CD4-positive, alpha-beta T cell (primary cell): ENCODE measurements at regions not wholly inside any gene's neighbourhood (a gene's known extent, or its start where the extent isn't known, plus 50 kb on each side); places are given as distances from the start of the nearest gene placed in this dataset.
"Not testable (repeated sequence)": the region's sequence is repeated elsewhere in the genome, so short reads cannot be mapped to it uniquely, and the experiment has no call there.

Source experiments
- ATAC-seq: fragments of 200-7000 bp; cut with Tn5 transposase; one replicate; pipeline ENCODE4 v1.10.0; 2022; ENCODE audit warnings: mild to moderate bottlenecking; ENCODE audit not compliant: poor library complexity
- CTCF ChIA-PET: fragments of 350-600 bp; sonication (Branson Sonifier 250); formaldehyde crosslinking; loops from one replicate; lab custom pipeline; 2021; ENCODE audit warnings: antibody characterized with exemption, inconsistent platforms; lab: Charles Lee
- POLR2A ChIA-PET: fragments of 350-600 bp; sonication (Branson Sonifier 250); formaldehyde crosslinking; loops from one replicate; lab custom pipeline; 2021; ENCODE audit warnings: antibody characterized with exemption, inconsistent platforms; lab: Charles Lee
- DNase-seq, 14 experiments: peaks; one replicate each; pipeline ENCODE4 v3.0.0-alpha.2; 2013 to 2020; ENCODE audit warnings: mixed read lengths in 2 of 14
- H3K27ac ChIP-seq, 2 donors: one replicate each; pipeline versions ENCODE4 v1.5.1 to v1.7.0; 2013; ENCODE audit warnings: low read length in 2 of 2, low read depth in 1 of 2, mild to moderate bottlenecking in 1 of 2
- H3K27me3 ChIP-seq, 2 experiments: 1 replicate in 1 of 2; 2 replicates in 1 of 2; pipeline versions ENCODE4 v1.6.1 to v1.7.0; 2013; ENCODE audit warnings: low read length in 2 of 2, control low read depth in 1 of 2, mild to moderate bottlenecking in 1 of 2, moderate library complexity in 1 of 2; ENCODE audit not compliant: insufficient read depth in 2 of 2, control insufficient read depth in 1 of 2
- H3K36me3 ChIP-seq: one replicate; pipeline ENCODE4 v1.6.1; 2013; ENCODE audit warnings: low read length, control low read depth; ENCODE audit not compliant: insufficient read depth
- H3K4me1 ChIP-seq: one replicate; pipeline ENCODE4 v1.6.1; 2013; ENCODE audit warnings: low read length, control low read depth; ENCODE audit not compliant: insufficient read depth
- H3K4me3 ChIP-seq: one replicate; pipeline ENCODE4 v1.5.1; 2013; ENCODE audit warnings: mild to moderate bottlenecking, low read length, moderate library complexity
- H3K9me3 ChIP-seq, 2 experiments: 1 replicate in 1 of 2; 2 replicates in 1 of 2; pipeline versions ENCODE4 v1.6.1 to v1.7.0; 2013; ENCODE audit warnings: low read length in 2 of 2, mild to moderate bottlenecking in 2 of 2, control low read depth in 1 of 2, moderate library complexity in 1 of 2; ENCODE audit not compliant: control insufficient read depth in 1 of 2, insufficient read depth in 1 of 2
- H3K27ac Mint-ChIP-seq: one replicate; pipeline ENCODE4 v1.8.0; 2020; ENCODE audit warnings: mixed read lengths
- H3K27me3 Mint-ChIP-seq: one replicate; pipeline ENCODE4 v1.8.0; 2021; ENCODE audit warnings: mixed read lengths
- H3K36me3 Mint-ChIP-seq: one replicate; pipeline ENCODE4 v1.8.0; 2021; ENCODE audit warnings: low read depth, mixed read lengths
- H3K4me1 Mint-ChIP-seq: one replicate; pipeline ENCODE4 v1.8.0; 2021; ENCODE audit warnings: low read depth, mixed read lengths
- H3K4me3 Mint-ChIP-seq: one replicate; pipeline ENCODE4 v1.8.0; 2020; ENCODE audit warnings: mild to moderate bottlenecking, mixed read lengths
- H3K9me3 Mint-ChIP-seq: one replicate; pipeline ENCODE4 v1.8.0; 2020; ENCODE audit warnings: mixed read lengths
- intact Hi-C, 2 experiments: fragments of 100-400 bp; cut with DNase I in 1 of 2; cut with micrococcal nuclease in 1 of 2; formaldehyde crosslinking; loops; one replicate each; pipeline versions ENCODE4 v1.15.1 to v1.9.0; 2023 to 2025; cut with DNase I, micrococcal nuclease
- TF ChIP-seq, protein P1 (sequence below): fragments of 200-600 bp; IDR thresholded peaks from one replicate; pipeline ENCODE4 v1.8.0; 2022; ENCODE audit warnings: antibody characterized with exemption, mild to moderate bottlenecking

DNA sequence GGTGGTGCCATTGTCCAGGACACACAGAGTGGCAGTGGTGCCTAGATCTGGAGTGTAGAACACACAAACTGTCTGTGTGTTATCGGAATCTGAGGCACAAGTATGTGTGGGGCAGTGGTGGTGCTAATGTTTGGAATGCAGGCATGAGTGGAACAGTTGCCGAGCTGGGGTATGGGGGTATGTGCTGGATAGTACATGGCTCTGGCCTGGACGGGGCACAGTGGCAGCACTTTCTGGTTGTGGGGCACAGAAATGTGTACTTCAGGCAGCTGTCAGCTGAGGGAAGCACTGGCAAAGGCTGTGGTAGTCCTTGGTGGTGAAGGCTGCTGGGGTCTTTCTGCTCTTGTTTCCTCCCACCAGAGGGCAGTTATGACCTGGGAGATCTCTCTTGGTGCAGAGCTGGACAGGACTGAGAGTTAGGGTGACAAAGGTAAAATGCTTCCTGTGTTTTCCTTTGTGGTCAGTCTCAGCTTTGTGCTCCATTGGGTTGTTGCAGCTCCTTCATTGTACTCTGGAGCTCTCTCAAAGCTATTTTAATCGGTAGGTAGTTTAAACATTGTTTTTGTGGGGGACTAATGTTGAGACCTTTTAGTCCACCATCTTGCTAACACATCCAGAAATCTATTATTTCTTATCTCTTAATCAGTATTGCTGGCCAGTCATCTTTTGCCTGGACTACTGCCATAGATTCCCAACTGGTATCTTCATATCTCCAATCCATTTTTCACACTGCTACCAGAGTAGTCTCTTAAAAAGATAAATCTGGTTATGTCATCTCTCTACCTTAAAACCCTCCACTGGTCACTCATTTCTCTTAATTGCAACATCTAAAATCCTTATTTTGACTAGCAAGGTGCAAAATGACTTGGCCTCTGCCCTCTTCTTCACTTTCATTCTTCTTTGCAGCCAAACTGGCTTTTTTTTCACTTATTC, 83.9 kb upstream of the NBPF4 start:
- Histone ChIP-seq H3K36me3 (no peaks in the 10 kb centered on the region), H3K9me3 (peaks cover 0 to 4% of the 10 kb centered on the region in 2 experiments), H3K4me3 (no peak overlapping the region), H3K27me3 (peaks cover 0 to 9% of the 10 kb centered on the region in 2 experiments), H3K27ac (no peak overlapping the region), H3K4me1 (no peaks in the 10 kb centered on the region)
- H3K9me3 Mint-ChIP-seq = peaks cover 7% of the 10 kb centered on the region
- CTCF ChIA-PET = no interaction called here
- intact Hi-C loops = no loop called here
- H3K27me3 Mint-ChIP-seq = peaks cover 60% of the 10 kb centered on the region
- no peaks in the 10 kb centered on the region for H3K36me3 Mint-ChIP-seq
- H3K27ac Mint-ChIP-seq = no peak overlapping the region
- H3K4me1 Mint-ChIP-seq = no peaks in the 10 kb centered on the region
- no peak overlapping the region for H3K4me3 Mint-ChIP-seq
- DNase-seq (peak in 1 of 14 experiments; percentile 2), ATAC-seq (no peak)
- TF ChIP-seq, protein P1, sequence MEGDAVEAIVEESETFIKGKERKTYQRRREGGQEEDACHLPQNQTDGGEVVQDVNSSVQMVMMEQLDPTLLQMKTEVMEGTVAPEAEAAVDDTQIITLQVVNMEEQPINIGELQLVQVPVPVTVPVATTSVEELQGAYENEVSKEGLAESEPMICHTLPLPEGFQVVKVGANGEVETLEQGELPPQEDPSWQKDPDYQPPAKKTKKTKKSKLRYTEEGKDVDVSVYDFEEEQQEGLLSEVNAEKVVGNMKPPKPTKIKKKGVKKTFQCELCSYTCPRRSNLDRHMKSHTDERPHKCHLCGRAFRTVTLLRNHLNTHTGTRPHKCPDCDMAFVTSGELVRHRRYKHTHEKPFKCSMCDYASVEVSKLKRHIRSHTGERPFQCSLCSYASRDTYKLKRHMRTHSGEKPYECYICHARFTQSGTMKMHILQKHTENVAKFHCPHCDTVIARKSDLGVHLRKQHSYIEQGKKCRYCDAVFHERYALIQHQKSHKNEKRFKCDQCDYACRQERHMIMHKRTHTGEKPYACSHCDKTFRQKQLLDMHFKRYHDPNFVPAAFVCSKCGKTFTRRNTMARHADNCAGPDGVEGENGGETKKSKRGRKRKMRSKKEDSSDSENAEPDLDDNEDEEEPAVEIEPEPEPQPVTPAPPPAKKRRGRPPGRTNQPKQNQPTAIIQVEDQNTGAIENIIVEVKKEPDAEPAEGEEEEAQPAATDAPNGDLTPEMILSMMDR = no peak
- POLR2A ChIA-PET = no interaction called here

DNA sequence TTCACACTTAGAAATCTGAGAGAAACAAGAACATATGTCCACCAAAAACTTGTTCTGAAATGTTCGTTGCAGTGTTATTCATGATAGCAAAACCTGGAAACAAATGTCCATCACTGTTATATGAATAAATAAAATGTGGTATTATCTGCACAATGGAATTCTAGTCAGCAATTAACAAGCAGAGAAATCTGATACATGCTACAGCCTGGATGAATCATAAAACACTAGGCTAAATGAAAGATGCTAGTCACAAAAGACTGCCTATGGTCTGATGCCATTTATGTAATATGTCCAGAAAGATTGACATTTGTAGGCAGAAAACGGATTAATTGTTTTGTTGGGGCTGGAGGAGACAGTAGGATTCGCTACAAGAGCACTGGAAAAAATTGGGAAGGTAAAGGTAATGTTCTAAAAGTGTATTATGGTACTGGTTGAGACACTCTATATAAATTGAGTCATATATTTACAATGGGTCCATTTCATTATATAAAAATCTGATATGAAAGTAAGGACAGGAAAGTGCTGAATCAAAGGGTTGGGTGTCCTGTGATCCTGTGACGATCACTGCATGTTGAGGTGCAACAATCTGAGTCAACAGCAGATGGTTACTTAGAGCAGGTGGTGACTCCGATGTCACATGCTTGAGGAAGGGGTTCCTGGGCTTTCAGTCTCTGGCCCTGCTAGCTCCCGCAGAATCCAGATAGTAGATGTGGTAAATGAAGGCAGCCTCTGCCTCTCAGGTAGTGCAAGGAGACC, 102.1 kb upstream of the NBPF4 start:
- H3K27me3 ChIP-seq = no peaks in the 10 kb centered on the region
- no peaks in the 10 kb centered on the region for H3K36me3 ChIP-seq
- H3K4me3 ChIP-seq = no peak overlapping the region
- H3K9me3 ChIP-seq = peaks cover under 1 to 3% of the 10 kb centered on the region in 2 experiments
- no peaks in the 10 kb centered on the region for H3K4me1 ChIP-seq
- intact Hi-C loops = no loop called here
- H3K4me3 Mint-ChIP-seq = no peak overlapping the region
- H3K27ac Mint-ChIP-seq = no peak overlapping the region
- TF ChIP-seq, protein P1 = no peak
- no peaks in the 10 kb centered on the region for H3K9me3 Mint-ChIP-seq
- no peaks in the 10 kb centered on the region for H3K36me3 Mint-ChIP-seq
- H3K27me3 Mint-ChIP-seq = peaks cover 6% of the 10 kb centered on the region
- ATAC-seq = no peak
- no peak for DNase-seq
- H3K4me1 Mint-ChIP-seq = no peaks in the 10 kb centered on the region
- POLR2A ChIA-PET = no interaction called here
- CTCF ChIA-PET = interaction anchor here (0.7 kb wide), 1 partner anchor 28 kb away, joined by 3 read pairs; no protein-coding TSS in a partner anchor
- no peak overlapping the region for H3K27ac ChIP-seq

DNA sequence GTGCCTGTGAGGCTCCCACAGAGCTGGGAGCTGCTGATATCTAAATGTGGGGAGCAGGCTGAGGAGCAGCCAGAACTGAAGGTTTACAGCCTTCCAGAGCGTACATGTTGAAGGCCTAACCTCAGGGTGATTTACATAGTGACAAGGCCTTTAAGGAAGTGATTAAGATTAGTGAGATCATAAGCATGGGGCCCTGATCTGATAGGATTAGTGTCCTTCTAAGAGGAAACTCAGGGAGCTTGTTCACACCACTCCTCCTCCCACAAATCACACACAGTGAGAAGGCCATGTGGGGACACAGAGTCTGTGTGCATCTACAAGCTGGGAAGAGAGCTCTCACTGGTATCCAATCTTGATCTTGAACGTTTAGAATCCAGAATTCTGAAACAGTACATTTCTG, 92.3 kb upstream of the NBPF6 start:
- Mint-ChIP-seq H3K36me3 (no peaks in the 10 kb centered on the region), H3K9me3 (peaks cover 7% of the 10 kb centered on the region), H3K4me1 (no peaks in the 10 kb centered on the region), H3K27ac (no peak overlapping the region), H3K4me3 (no peak overlapping the region), H3K27me3 (peaks cover 38% of the 10 kb centered on the region)
- H3K4me3 ChIP-seq = no peak overlapping the region
- TF ChIP-seq, protein P1 = no peak
- DNase-seq (no peak), ATAC-seq (no peak)
- H3K27ac ChIP-seq = no peak overlapping the region
- H3K36me3 ChIP-seq = no peaks in the 10 kb centered on the region
- ChIA-PET CTCF (no interaction called here), POLR2A (no interaction called here)
- H3K27me3 ChIP-seq = peaks cover 0 to 3% of the 10 kb centered on the region in 2 experiments
- no peaks in the 10 kb centered on the region for H3K4me1 ChIP-seq
- H3K9me3 ChIP-seq = peaks cover 0 to 5% of the 10 kb centered on the region in 2 experiments
- intact Hi-C loops = no loop called here

DNA sequence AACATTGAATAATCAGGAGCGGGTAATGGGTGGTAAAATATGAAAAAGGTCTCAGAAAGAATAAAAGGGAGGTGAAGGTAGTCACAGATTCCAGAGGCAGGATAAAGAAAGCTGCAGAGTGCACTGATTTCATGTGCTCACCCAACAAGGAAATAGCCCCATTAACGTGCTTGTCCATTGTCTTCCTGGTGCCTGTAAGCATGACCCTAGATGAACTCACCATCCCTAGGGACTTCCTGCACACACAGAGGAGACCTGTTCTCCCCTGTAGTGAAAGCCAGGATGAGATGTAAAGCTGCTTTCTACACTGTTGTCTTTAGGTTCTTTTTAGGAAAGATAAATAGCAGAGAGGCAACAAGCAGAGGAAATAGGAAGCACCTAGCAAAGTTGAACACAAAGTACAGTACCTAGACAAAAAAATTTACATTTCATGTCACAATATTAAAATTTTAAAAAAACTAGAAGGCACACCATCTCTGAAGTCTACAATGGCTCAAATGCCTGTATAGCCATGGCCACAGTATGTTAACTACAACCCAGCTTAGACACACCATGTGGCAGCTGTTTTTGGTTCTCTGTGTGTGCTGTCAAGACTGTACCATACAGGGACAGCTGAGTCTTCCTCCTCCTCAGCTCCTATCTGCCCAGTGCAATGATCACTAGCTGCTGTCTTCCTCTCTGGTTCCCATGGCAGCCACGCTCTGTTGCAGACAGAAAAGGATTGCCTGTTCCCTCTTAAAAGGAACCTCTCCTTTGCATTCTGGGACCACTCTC, 69.9 kb upstream of the NBPF6 start:
- H3K36me3 Mint-ChIP-seq, DNase-seq, H3K36me3 ChIP-seq, H3K27me3 ChIP-seq, POLR2A ChIA-PET, H3K4me1 ChIP-seq, H3K4me3 ChIP-seq, H3K4me1 Mint-ChIP-seq, H3K27me3 Mint-ChIP-seq, intact Hi-C loops, H3K27ac Mint-ChIP-seq, H3K4me3 Mint-ChIP-seq, H3K9me3 Mint-ChIP-seq, CTCF ChIA-PET, H3K27ac ChIP-seq, H3K9me3 ChIP-seq, ATAC-seq: not testable (repeated sequence)
